ENCODE measurements at regions not wholly inside any gene's neighbourhood (a gene's known extent, or its start where the extent isn't known, plus 50 kb on each side); places are given as distances from the start of the nearest gene placed in this dataset.

- no peaks in the 10 kb centered on the region for H3K9me3 ChIP-seq (ENCODE audit: control insufficient read depth in 1 of 2, insufficient read depth in 1 of 2, low read depth in 1 of 2, low read length in 2 of 2)
- ChIA-PET POLR2A (no interaction called here), RAD21 (ENCODE audit: low non-redundant PET in 1 of 2, low total read pairs in 2 of 2, uncharacterized antibody in 2 of 2, unreplicated experiment in 2 of 2) (no interaction called here), CTCF (no interaction called here)
- no peaks in the 10 kb centered on the region for H4K20me1 ChIP-seq (ENCODE audit: insufficient read depth)
- ATAC-seq: no peak
- intact Hi-C loops (cut with micrococcal nuclease): no loop called here
- H3K27ac ChIP-seq (ENCODE audit: low read depth, low read length): no peak overlapping the region
- no peak overlapping the region for H3K9ac ChIP-seq (ENCODE audit: low read length)
- TF ChIP-seq EZH2 (IDR thresholded peaks at IDR 0.05) (no peak), EZH2phosphoT487 (IDR thresholded peaks at IDR 0.05; ENCODE audit: borderline replicate concordance) (no peak), POLR2A (IDR thresholded peaks at IDR 0.05; ENCODE audit: borderline replicate concordance, extremely low read depth, insufficient read depth, insufficient read length) (no peak), ZFX (IDR thresholded peaks at IDR 0.05) (no peak), SRF (IDR thresholded peaks at IDR 0.05; ENCODE audit: low read depth) (no peak), MAX (IDR thresholded peaks at IDR 0.05) (no peak), REST (IDR thresholded peaks at IDR 0.05; ENCODE audit: low read depth) (no peak), CTCF (IDR thresholded peaks at IDR 0.05 in 2 of 3, conservative IDR thresholded peaks at IDR 0.05 in 1 of 3; ENCODE audit: borderline replicate concordance in 1 of 3, insufficient read depth in 1 of 3, low read depth in 2 of 3, low read length in 2 of 3) (no peak), JUND (IDR thresholded peaks at IDR 0.05) (no peak)
- no peak overlapping the region for H3K4me3 ChIP-seq (replicated peaks in 1 of 2; ENCODE audit: low read depth in 1 of 2, low read length in 2 of 2)
- H3K4me1 ChIP-seq (ENCODE audit: control insufficient read depth in 1 of 2, insufficient read depth in 2 of 2, low read length in 2 of 2): no peaks in the 10 kb centered on the region
- no peak for DNase-seq (ENCODE audit: low read depth, low spot score)
- BruUV-seq (replicated peaks): no TSS peak
- no peaks in the 10 kb centered on the region for H3K9me2 ChIP-seq (ENCODE audit: insufficient read depth)
- no peak overlapping the region for H3K4me2 ChIP-seq (ENCODE audit: low read length)
- H3K79me2 ChIP-seq (ENCODE audit: insufficient read depth, low read length): no peaks in the 10 kb centered on the region
- H3K27me3 ChIP-seq (ENCODE audit: insufficient read depth, low read length): no peaks in the 10 kb centered on the region
- no peaks in the 10 kb centered on the region for H3K36me3 ChIP-seq (ENCODE audit: control insufficient read depth in 1 of 2, insufficient read depth in 2 of 2, low read length in 2 of 2)
- H2AFZ ChIP-seq (ENCODE audit: low read depth, low read length, poor library complexity, severe bottlenecking): no peak overlapping the region
These were observed 419.4 kb upstream of the IRX4 start for GRCh38 chr5:2302169-2302568.

All from HCT116 (cell line).